Stomach (tissue), 4 donors: ENCODE measurements at regions not wholly inside any gene's neighbourhood (a gene's known extent, or its start where the extent isn't known, plus 50 kb on each side); places are given as distances from the start of the nearest gene placed in this dataset.

Experiments used
- CTCF ChIP-seq, 7 experiments: fragments of 450-650 bp in 4 of 7; fragments of 200-600 bp in 3 of 7; sonication (generic) in 3 of 7; IDR thresholded peaks; one replicate each; pipeline ENCODE4 v1.5.1; 2016 to 2019; ENCODE audit warnings: antibody characterized with exemption in 7 of 7, control low read depth in 2 of 7, mild to moderate bottlenecking in 1 of 7
- EP300 ChIP-seq: sonication (generic); formaldehyde crosslinking; IDR thresholded peaks from one replicate; pipeline ENCODE4 v1.6.1; 2017; ENCODE audit warnings: antibody characterized with exemption
- POLR2A ChIP-seq, 4 donors: fragments of 450-650 bp; IDR thresholded peaks; one replicate each; pipeline ENCODE4 v1.6.1; 2016; ENCODE audit warnings: antibody characterized with exemption in 4 of 4, control low read depth in 2 of 4, mild to moderate bottlenecking in 1 of 4, moderate library complexity in 1 of 4
- POLR2AphosphoS5 ChIP-seq, 3 donors: sonication (generic); formaldehyde crosslinking; IDR thresholded peaks; one replicate each; pipeline ENCODE4 v1.6.1; 2016; ENCODE audit warnings: antibody characterized with exemption in 3 of 3

- TF ChIP-seq CTCF (IDR thresholded peaks at IDR 0.05): no peak
- no peak for TF ChIP-seq POLR2A (IDR thresholded peaks at IDR 0.05)
- TF ChIP-seq EP300: no peak
- no peak for TF ChIP-seq POLR2AphosphoS5 (IDR thresholded peaks at IDR 0.05)
These were observed 61.9 kb upstream of the WAC start for GRCh38 chr10:28470873-28471651.
